ENCODE measurements at regions not wholly inside any gene's neighbourhood (a gene's known extent, or its start where the extent isn't known, plus 50 kb on each side); places are given as distances from the start of the nearest gene placed in this dataset.

GRCh38 chr3:22372292-22373062, 621.5 kb upstream of the ZNF385D start:
- H3K27me3 ChIP-seq (ENCODE audit: control insufficient read depth in 2 of 2, insufficient read depth in 2 of 2, low read length in 2 of 2) = no peaks in the 10 kb centered on the region
- H4K20me1 ChIP-seq (replicated peaks; ENCODE audit: control insufficient read depth, insufficient read depth, low read length) = no peaks in the 10 kb centered on the region
- WGBS (ENCODE audit: insufficient coverage, low coverage, missing lambda C conversion rate) = 2% methylated on average over 57 of the region's 74 CpGs
- H2AFZ ChIP-seq (ENCODE audit: low read depth, low read length) = no peak overlapping the region
- no peak overlapping the region for H3K4me3 ChIP-seq
- POLR2A ChIA-PET = no interaction called here
- no peaks in the 10 kb centered on the region for H3K4me1 ChIP-seq (replicated peaks in 1 of 2; ENCODE audit: control insufficient read depth in 2 of 2, insufficient read depth in 2 of 2, low read length in 2 of 2)
- H3K27ac ChIP-seq (ENCODE audit: extremely low read depth, low read depth, low read length) = no peak overlapping the region
- H3K79me2 ChIP-seq (ENCODE audit: control insufficient read depth, insufficient read depth, low read length) = no peaks in the 10 kb centered on the region
- no peak for TF ChIP-seq ATF2 (CRISPR knock-in tag; IDR thresholded peaks at IDR 0.05)
- no peak for TF ChIP-seq ZKSCAN3 (CRISPR knock-in tag; IDR thresholded peaks at IDR 0.05)
- no peak for TF ChIP-seq ZNF407 (IDR thresholded peaks at IDR 0.05; ENCODE audit: low read depth)
- TF ChIP-seq TBL1XR1 (IDR thresholded peaks at IDR 0.05; ENCODE audit: low read length in 2 of 2) = no peak
- no peak for TF ChIP-seq RUNX1 (IDR thresholded peaks at IDR 0.05; ENCODE audit: low read depth)
- TF ChIP-seq WHSC1 (IDR thresholded peaks at IDR 0.05; ENCODE audit: low read length) = no peak
- TF ChIP-seq EWSR1 (IDR thresholded peaks at IDR 0.05; ENCODE audit: borderline replicate concordance, low read depth, partially characterized antibody) = no peak
- DNase-seq (ENCODE audit: extremely low read depth in 1 of 4, low spot score in 3 of 4) (no peak), FAIRE-seq (no peak), ATAC-seq (no peak)
- in situ Hi-C loops (cut with MboI) = no loop called here
- no peaks in the 10 kb centered on the region for H3K9me3 ChIP-seq (replicated peaks; ENCODE audit: control insufficient read depth, insufficient read depth, low read depth, low read length)
- intact Hi-C loops (cut with micrococcal nuclease) = no loop called here
- BruUV-seq (replicated peaks) = no TSS peak
- H3K9ac ChIP-seq (ENCODE audit: insufficient read depth in 1 of 2, low read depth in 2 of 2, low read length in 2 of 2) = no peak overlapping the region
- no peaks in the 10 kb centered on the region for H3K36me3 ChIP-seq (ENCODE audit: control insufficient read depth, insufficient read depth, low read length)
- no peak overlapping the region for H3K4me2 ChIP-seq (ENCODE audit: insufficient read depth, low read length)
- CTCF ChIA-PET (ENCODE audit: low intra/inter-chr PET ratio) = no interaction called here
- no peaks in the 10 kb centered on the region for H3K9me1 ChIP-seq (ENCODE audit: control insufficient read depth, insufficient read depth, low read length)
